ENCODE measurements at regions not wholly inside any gene's neighbourhood (a gene's known extent, or its start where the extent isn't known, plus 50 kb on each side); places are given as distances from the start of the nearest gene placed in this dataset.

DNA sequence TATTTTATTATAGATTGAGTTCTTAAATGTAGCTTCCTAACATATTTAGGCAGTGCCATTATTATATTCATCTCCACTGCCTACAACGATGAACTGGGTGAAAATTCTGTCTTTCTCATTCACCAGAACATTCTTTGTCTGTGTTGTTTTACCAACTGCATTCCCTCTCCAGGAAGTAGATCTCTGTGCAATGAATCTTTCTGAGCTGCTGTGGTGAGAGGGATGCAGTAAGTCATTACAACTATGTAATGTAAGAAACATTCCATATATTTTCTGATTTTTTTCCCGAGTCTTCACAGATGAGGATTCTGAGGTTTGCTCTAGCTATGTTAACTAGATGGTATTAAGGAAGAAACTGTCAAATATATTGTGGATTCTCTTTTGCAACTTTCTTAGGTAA is 811.9 kb upstream of the PCDH7 start:
- TF ChIP-seq ZBTB7A (IDR thresholded peaks at IDR 0.05; ENCODE audit: low read depth) = no peak
- TF ChIP-seq TCF12 (IDR thresholded peaks at IDR 0.05; ENCODE audit: low read depth) = no peak
- no peak for TF ChIP-seq TAF1 (IDR thresholded peaks at IDR 0.05; ENCODE audit: low read depth)
- no peak for TF ChIP-seq REST (IDR thresholded peaks at IDR 0.05; ENCODE audit: low read depth)
- TF ChIP-seq CREB1 (IDR thresholded peaks at IDR 0.05; ENCODE audit: low read depth) = no peak
- TF ChIP-seq RAD21 (IDR thresholded peaks at IDR 0.05; ENCODE audit: low read depth) = no peak
- no peak for TF ChIP-seq USF1 (IDR thresholded peaks at IDR 0.05)
- TF ChIP-seq YY1 (IDR thresholded peaks at IDR 0.05; ENCODE audit: low read depth) = no peak

GRCh38 chr4:29927895-29928294 is 792.3 kb upstream of the PCDH7 start:
- TF ChIP-seq TCF12 (IDR thresholded peaks at IDR 0.05; ENCODE audit: low read depth) (no peak), REST (IDR thresholded peaks at IDR 0.05; ENCODE audit: low read depth) (no peak), RAD21 (IDR thresholded peaks at IDR 0.05; ENCODE audit: low read depth) (0 out of 2 replicates have a peak, but pooled peaks have one; percentile 8)

GRCh38 chr4:29948451-29948850 is 771.7 kb upstream of the PCDH7 start:
- no peak for TF ChIP-seq CEBPB (IDR thresholded peaks at IDR 0.05)
- no peak for TF ChIP-seq NFIC (IDR thresholded peaks at IDR 0.05)
- no peak for TF ChIP-seq ZBTB7A (IDR thresholded peaks at IDR 0.05; ENCODE audit: low read depth)
- TF ChIP-seq, protein P1, sequence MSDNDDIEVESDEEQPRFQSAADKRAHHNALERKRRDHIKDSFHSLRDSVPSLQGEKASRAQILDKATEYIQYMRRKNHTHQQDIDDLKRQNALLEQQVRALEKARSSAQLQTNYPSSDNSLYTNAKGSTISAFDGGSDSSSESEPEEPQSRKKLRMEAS (IDR thresholded peaks at IDR 0.05) = no peak
- no peak for TF ChIP-seq REST (IDR thresholded peaks at IDR 0.05; ENCODE audit: low read depth)
- no peak for TF ChIP-seq TAF1 (IDR thresholded peaks at IDR 0.05; ENCODE audit: low read depth)
- no peak for TF ChIP-seq TCF12 (IDR thresholded peaks at IDR 0.05; ENCODE audit: low read depth)
- no peak for TF ChIP-seq RAD21 (IDR thresholded peaks at IDR 0.05; ENCODE audit: low read depth)
- no peak for TF ChIP-seq CREB1 (IDR thresholded peaks at IDR 0.05; ENCODE audit: low read depth)
- TF ChIP-seq USF1 (IDR thresholded peaks at IDR 0.05) = no peak
- no peak for TF ChIP-seq EGR1 (IDR thresholded peaks at IDR 0.05)
- no peak for TF ChIP-seq YY1 (IDR thresholded peaks at IDR 0.05; ENCODE audit: low read depth)
- no peak for TF ChIP-seq FOXM1 (IDR thresholded peaks at IDR 0.05; ENCODE audit: borderline replicate concordance, low read depth)
- TF ChIP-seq TEAD4 (IDR thresholded peaks at IDR 0.05) = no peak
- no peak for TF ChIP-seq EP300 (IDR thresholded peaks at IDR 0.05; ENCODE audit: borderline replicate concordance)

- TF ChIP-seq CEBPB (IDR thresholded peaks at IDR 0.05) (no peak), TCF12 (IDR thresholded peaks at IDR 0.05; ENCODE audit: low read depth) (no peak), EP300 (IDR thresholded peaks at IDR 0.05; ENCODE audit: borderline replicate concordance) (no peak), TAF1 (IDR thresholded peaks at IDR 0.05; ENCODE audit: low read depth) (no peak), RAD21 (IDR thresholded peaks at IDR 0.05; ENCODE audit: low read depth) (no peak), YY1 (IDR thresholded peaks at IDR 0.05; ENCODE audit: low read depth) (no peak)
These were observed 771.3 kb upstream of the PCDH7 start for GRCh38 chr4:29948858-29949257.

DNA sequence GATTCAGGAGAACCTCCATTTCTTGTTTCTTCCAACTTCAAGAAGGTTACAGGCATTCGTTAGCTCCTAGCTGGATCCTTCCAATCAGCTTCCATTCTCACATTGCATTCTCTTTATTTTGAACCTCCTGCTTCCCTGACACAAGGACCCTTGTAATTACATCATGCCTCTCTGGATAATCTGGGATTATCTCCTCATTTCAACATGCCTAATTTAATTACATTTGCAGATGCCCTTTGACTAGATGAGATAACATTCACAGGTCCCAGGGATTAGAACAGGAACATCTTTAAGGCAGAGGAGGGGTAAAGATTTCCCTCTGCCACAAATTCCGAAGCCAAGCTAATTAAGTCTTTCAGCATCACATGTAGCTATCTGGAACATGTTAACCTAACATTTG is 753.8 kb upstream of the PCDH7 start:
- TF ChIP-seq TEAD4 (IDR thresholded peaks at IDR 0.05) (no peak), TAF1 (IDR thresholded peaks at IDR 0.05; ENCODE audit: low read depth) (no peak), TCF12 (IDR thresholded peaks at IDR 0.05; ENCODE audit: low read depth) (no peak), CREB1 (IDR thresholded peaks at IDR 0.05; ENCODE audit: low read depth) (no peak), EP300 (IDR thresholded peaks at IDR 0.05; ENCODE audit: borderline replicate concordance) (no peak), REST (IDR thresholded peaks at IDR 0.05; ENCODE audit: low read depth) (no peak), ZBTB7A (IDR thresholded peaks at IDR 0.05; ENCODE audit: low read depth) (no peak), NFIC (IDR thresholded peaks at IDR 0.05) (no peak), YY1 (IDR thresholded peaks at IDR 0.05; ENCODE audit: low read depth) (no peak), RAD21 (IDR thresholded peaks at IDR 0.05; ENCODE audit: low read depth) (no peak)

Data from Ishikawa (cell line).